LHCN-M2 (cell line): ENCODE measurements at regions not wholly inside any gene's neighbourhood (a gene's known extent, or its start where the extent isn't known, plus 50 kb on each side); places are given as distances from the start of the nearest gene placed in this dataset.

ENCODE experiments used
- DNase-seq: peaks from one replicate; pipeline ENCODE4 v3.0.0-alpha.2; 2012; ENCODE audit warnings: low read depth

GRCh38 chr3:39000008-39000450 lies 51.7 kb downstream of the SCN11A start:
- peak; percentile 65 for DNase-seq

GRCh38 chr3:38998086-38998485 lies 53.7 kb downstream of the SCN11A start:
- DNase-seq = no peak

GRCh38 chr3:38996193-38996592 lies 55.6 kb downstream of the SCN11A start:
- DNase-seq = no peak

GRCh38 chr3:38994251-38994650 lies 57.5 kb downstream of the SCN11A start:
- no peak for DNase-seq

- DNase-seq = peak; percentile 66
Observed at GRCh38 chr3:38992117-38992760, 59.5 kb downstream of the SCN11A start.

GRCh38 chr3:38990621-38991020 lies 61.1 kb downstream of the SCN11A start:
- no peak for DNase-seq

- DNase-seq = no peak
Observed at GRCh38 chr3:38989917-38990510, 61.7 kb downstream of the SCN11A start.

- no peak for DNase-seq
Observed at GRCh38 chr3:38988955-38989354, 62.8 kb downstream of the SCN11A start.

GRCh38 chr3:38987456-38987855 lies 64.3 kb downstream of the SCN11A start:
- no peak for DNase-seq

GRCh38 chr3:38986901-38987300 lies 64.8 kb downstream of the SCN11A start:
- no peak for DNase-seq

GRCh38 chr3:38985981-38986380 lies 65.8 kb downstream of the SCN11A start:
- DNase-seq = no peak

- DNase-seq = peak; percentile 36
Observed at GRCh38 chr3:38985581-38985980, 66.2 kb downstream of the SCN11A start.

GRCh38 chr3:38984731-38985130 lies 67.0 kb downstream of the SCN11A start:
- no peak for DNase-seq

GRCh38 chr3:38984110-38984509 lies 67.6 kb downstream of the SCN11A start:
- no peak for DNase-seq

- no peak for DNase-seq
Observed at GRCh38 chr3:38980938-38981337, 70.8 kb downstream of the SCN11A start.

GRCh38 chr3:38978729-38979128 lies 73.0 kb downstream of the SCN11A start:
- no peak for DNase-seq

- no peak for DNase-seq
Observed at GRCh38 chr3:38970851-38971638, 80.7 kb downstream of the SCN11A start.

- DNase-seq = no peak
Observed at GRCh38 chr3:38969317-38970235, 82.2 kb downstream of the SCN11A start.

GRCh38 chr3:38968891-38969290 lies 82.9 kb downstream of the SCN11A start:
- DNase-seq = no peak

GRCh38 chr3:38968403-38968802 lies 83.3 kb downstream of the SCN11A start:
- DNase-seq = no peak

- DNase-seq = no peak
Observed at GRCh38 chr3:38967693-38967989, 84.1 kb downstream of the SCN11A start.
